Testis (tissue), 2 donors: ENCODE measurements at regions not wholly inside any gene's neighbourhood (a gene's known extent, or its start where the extent isn't known, plus 50 kb on each side); places are given as distances from the start of the nearest gene placed in this dataset.
A peak's percentile ranks its signal among the peaks of the same experiment; 100 is the strongest.
"Not testable (repeated sequence)": the region's sequence is repeated elsewhere in the genome, so short reads cannot be mapped to it uniquely, and the experiment has no call there.

Experiments
- DNase-seq: peaks from one replicate; pipeline ENCODE4 v3.0.0-alpha.2; 2019
- H3K27ac ChIP-seq, 2 donors: fragments of 200-600 bp; sonication (generic); one replicate each; pipeline ENCODE4 v1.5.1; 2019
- H3K27me3 ChIP-seq: fragments of 200-600 bp; sonication (generic); one replicate; pipeline ENCODE4 v1.5.1; 2019
- H3K36me3 ChIP-seq: fragments of 200-600 bp; sonication (generic); one replicate; pipeline ENCODE4 v1.5.1; 2017; ENCODE audit warnings: low read depth; ENCODE audit errors: missing control alignments
- H3K4me1 ChIP-seq: fragments of 200-600 bp; sonication (generic); one replicate; pipeline ENCODE4 v1.5.1; 2019
- H3K4me3 ChIP-seq, 2 donors: fragments of 200-600 bp; sonication (generic); one replicate each; pipeline ENCODE4 v1.5.1; 2017 to 2019
- H3K9me3 ChIP-seq: fragments of 200-600 bp; sonication (generic); one replicate; pipeline ENCODE4 v1.5.1; 2017
- POLR2A ChIP-seq: fragments of 450-650 bp; IDR thresholded peaks from one replicate; pipeline ENCODE4 v1.6.1; 2017; ENCODE audit warnings: antibody characterized with exemption, mild to moderate bottlenecking, moderate library complexity
- WGBS, 2 donors: methylation state at CpG; one replicate each; pipeline ENCODE4 v1.1.5; 2018; 5-methylcytosine and 5-hydroxymethylcytosine counted together
- intact Hi-C: fragments of 100-400 bp; cut with DNase I; formaldehyde crosslinking; loops from one replicate; pipeline ENCODE4 v1.15.1; 2023; ENCODE audit warnings: low total_unique reads
- TF ChIP-seq, protein P1 (sequence below), 3 experiments: fragments of 450-650 bp in 2 of 3; fragments of 200-600 bp in 1 of 3; sonication (generic) in 1 of 3; IDR thresholded peaks; one replicate each; pipeline ENCODE4 v1.5.1; 2016 to 2019; ENCODE audit warnings: antibody characterized with exemption in 3 of 3, mild to moderate bottlenecking in 2 of 3, moderate library complexity in 1 of 3

DNA sequence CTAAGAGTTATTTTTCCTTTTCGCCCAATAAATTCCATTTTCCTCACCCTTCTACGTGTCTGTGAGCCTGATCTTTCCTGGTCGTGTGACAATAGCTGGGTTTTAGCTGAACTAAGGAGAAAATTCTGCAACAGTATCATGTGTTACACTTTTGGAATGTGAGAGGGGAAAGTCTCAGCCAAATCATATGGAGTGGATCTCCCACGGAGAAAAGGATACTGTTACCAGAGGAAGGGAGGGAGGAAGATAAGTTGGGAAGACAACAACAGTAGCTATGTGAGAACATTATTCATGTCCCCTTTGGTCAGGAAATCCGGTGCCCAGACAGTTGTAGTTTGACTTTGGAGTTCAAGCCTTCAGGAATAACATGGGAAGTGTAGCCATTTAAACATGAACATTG is 584.0 kb upstream of the RAG2 start:
- Histone ChIP-seq H3K4me3 (no peak overlapping the region), H3K27ac (no peak overlapping the region), H3K27me3 (no peaks in the 10 kb centered on the region), H3K4me1 (no peaks in the 10 kb centered on the region), H3K36me3 (no peaks in the 10 kb centered on the region), H3K9me3 (no peaks in the 10 kb centered on the region)
- DNase-seq = peak; percentile 64
- intact Hi-C loops = no loop called here
- 32 to 37% methylated on average over 5 of the region's 5 CpGs for WGBS, 2 donors
- TF ChIP-seq, protein P1, sequence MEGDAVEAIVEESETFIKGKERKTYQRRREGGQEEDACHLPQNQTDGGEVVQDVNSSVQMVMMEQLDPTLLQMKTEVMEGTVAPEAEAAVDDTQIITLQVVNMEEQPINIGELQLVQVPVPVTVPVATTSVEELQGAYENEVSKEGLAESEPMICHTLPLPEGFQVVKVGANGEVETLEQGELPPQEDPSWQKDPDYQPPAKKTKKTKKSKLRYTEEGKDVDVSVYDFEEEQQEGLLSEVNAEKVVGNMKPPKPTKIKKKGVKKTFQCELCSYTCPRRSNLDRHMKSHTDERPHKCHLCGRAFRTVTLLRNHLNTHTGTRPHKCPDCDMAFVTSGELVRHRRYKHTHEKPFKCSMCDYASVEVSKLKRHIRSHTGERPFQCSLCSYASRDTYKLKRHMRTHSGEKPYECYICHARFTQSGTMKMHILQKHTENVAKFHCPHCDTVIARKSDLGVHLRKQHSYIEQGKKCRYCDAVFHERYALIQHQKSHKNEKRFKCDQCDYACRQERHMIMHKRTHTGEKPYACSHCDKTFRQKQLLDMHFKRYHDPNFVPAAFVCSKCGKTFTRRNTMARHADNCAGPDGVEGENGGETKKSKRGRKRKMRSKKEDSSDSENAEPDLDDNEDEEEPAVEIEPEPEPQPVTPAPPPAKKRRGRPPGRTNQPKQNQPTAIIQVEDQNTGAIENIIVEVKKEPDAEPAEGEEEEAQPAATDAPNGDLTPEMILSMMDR (IDR thresholded peaks at IDR 0.05) = no peak
- TF ChIP-seq POLR2A = no peak

DNA sequence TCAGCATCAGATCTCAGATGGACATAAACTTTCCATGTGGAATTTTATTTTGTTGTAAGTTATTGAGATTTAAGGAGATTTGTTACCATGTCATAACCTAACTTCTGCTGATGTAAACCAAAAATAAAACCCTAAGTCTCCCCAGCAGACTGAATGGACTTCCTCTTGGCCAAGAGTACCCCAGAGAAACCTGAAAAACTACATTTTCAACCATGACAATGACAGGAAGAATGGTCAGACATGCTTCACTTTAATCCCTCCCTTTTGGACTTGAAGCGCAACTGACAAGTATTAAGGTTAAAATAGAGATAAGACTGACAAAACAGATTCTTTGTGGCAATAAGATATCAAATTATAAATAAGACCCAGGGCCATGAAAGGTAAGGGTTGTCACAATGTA is 579.7 kb upstream of the RAG2 start:
- Histone ChIP-seq H3K36me3 (no peaks in the 10 kb centered on the region), H3K4me1 (no peaks in the 10 kb centered on the region), H3K9me3 (no peaks in the 10 kb centered on the region), H3K4me3 (no peak overlapping the region), H3K27me3 (no peaks in the 10 kb centered on the region), H3K27ac (no peak overlapping the region)
- DNase-seq = no peak
- 68 to 82% methylated on average over 1 of the region's 1 CpG for WGBS, 2 donors
- intact Hi-C loops = no loop called here
- TF ChIP-seq POLR2A = no peak
- TF ChIP-seq, protein P1 (IDR thresholded peaks at IDR 0.05) = no peak

DNA sequence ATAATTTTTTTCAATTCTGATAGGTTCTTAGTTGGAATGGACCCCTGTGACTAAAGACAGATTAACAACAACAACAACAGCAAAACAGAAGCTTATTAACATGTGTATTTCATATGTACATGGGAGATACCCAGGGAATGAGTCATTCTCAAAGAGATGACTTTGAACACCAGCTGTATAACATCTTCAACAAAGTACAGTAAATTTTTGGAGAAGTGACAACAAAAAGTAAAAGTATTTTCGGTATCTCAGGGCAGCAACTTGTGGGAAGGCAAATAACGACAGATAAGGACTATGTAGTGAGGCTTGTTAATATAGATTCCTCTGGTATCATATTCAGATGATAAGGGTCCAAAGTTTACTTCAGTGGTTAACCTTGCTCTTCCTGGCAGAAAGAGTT is 573.4 kb upstream of the RAG2 start:
- 46 to 47% methylated on average over 2 of the region's 2 CpGs for WGBS, 2 donors

DNA sequence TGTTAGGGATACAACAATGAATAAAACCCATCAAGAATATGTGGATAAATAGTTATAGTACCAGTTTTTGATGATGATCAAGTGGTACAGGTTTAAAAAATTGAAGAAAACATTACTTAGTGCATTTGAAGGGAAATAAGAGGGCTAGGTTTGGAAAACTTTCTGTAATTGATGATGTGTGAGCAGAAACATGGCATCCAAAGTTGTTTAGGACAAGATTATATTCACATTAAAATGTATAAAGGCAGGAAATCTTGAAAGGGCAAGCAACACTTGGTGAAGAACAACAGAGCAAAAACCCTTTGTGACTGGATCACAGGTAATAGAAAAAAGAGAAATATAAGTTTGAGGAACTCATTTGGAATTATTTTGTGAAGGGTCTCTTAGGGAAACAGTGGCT is 572.3 kb upstream of the RAG2 start:
- H3K9me3 ChIP-seq = no peaks in the 10 kb centered on the region
- DNase-seq = no peak
- H3K4me1 ChIP-seq = no peaks in the 10 kb centered on the region
- TF ChIP-seq POLR2A = no peak
- TF ChIP-seq, protein P1 (IDR thresholded peaks at IDR 0.05) = no peak
- no peaks in the 10 kb centered on the region for H3K36me3 ChIP-seq
- H3K4me3 ChIP-seq = no peak overlapping the region
- no peak overlapping the region for H3K27ac ChIP-seq
- no peaks in the 10 kb centered on the region for H3K27me3 ChIP-seq
- intact Hi-C loops = no loop called here

More for the DNA sequence above, 573.4 kb upstream of the RAG2 start:
- Histone ChIP-seq H3K27me3 (no peaks in the 10 kb centered on the region), H3K9me3 (no peaks in the 10 kb centered on the region), H3K27ac (no peak overlapping the region), H3K4me1 (no peaks in the 10 kb centered on the region), H3K36me3 (no peaks in the 10 kb centered on the region), H3K4me3 (no peak overlapping the region)
- intact Hi-C loops = no loop called here
- DNase-seq = no peak
- TF ChIP-seq POLR2A = no peak
- TF ChIP-seq, protein P1 (IDR thresholded peaks at IDR 0.05) = no peak

DNA sequence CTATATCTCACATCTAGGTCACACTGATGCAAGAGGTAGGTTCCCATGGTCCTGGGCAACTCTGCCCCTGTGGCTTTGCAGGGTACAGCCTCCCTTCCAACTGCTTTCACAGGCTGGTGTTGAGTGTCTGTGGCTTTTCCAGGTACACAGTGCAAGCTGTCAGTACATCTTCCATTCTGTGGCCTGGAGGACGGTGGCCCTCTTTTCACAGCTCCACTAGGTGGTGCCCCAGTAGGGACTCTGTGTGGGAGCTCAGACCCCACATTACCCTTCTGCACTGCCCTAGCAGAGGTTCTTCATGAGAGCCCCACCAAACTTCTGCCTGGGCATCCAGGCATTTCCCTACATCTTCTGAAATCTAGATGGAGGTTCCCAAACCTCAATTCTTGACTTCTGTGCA is 547.4 kb upstream of the RAG2 start:
- WGBS, 2 donors = 100% methylated on average over 1 of the region's 1 CpG
- H3K36me3 ChIP-seq, DNase-seq, H3K4me3 ChIP-seq, H3K27me3 ChIP-seq, H3K4me1 ChIP-seq, H3K9me3 ChIP-seq, H3K27ac ChIP-seq, intact Hi-C loops: not testable (repeated sequence)
